Endothelial cell of umbilical vein (primary cell): ENCODE measurements at regions not wholly inside any gene's neighbourhood (a gene's known extent, or its start where the extent isn't known, plus 50 kb on each side); places are given as distances from the start of the nearest gene placed in this dataset.

ENCODE experiments used
- CTCF ChIP-seq, 2 donors: IDR thresholded peaks; 1 replicate in 1 of 2; 2 replicates in 1 of 2; pipeline ENCODE4 v1.5.1; 2011; ENCODE audit warnings: low read length in 2 of 2, mild to moderate bottlenecking in 2 of 2, moderate library complexity in 2 of 2, control low read depth in 1 of 2, inconsistent platforms in 1 of 2, low read depth in 1 of 2; ENCODE audit not compliant: insufficient read depth in 1 of 2; ENCODE audit errors: extremely low read depth in 1 of 2
- JUN ChIP-seq: IDR thresholded peaks from 2 replicates; pipeline ENCODE4 v1.6.1; 2011; ENCODE audit warnings: borderline replicate concordance, low read depth; ENCODE audit not compliant: insufficient read length, insufficient read depth
- POLR2A ChIP-seq: IDR thresholded peaks from 2 replicates; pipeline ENCODE4 v1.6.1; 2012; ENCODE audit warnings: low read depth, mild to moderate bottlenecking, control low read depth, low read length
- POLR2AphosphoS5 ChIP-seq: IDR thresholded peaks from 2 replicates; pipeline ENCODE4 v1.6.1; 2012; ENCODE audit warnings: low read depth, mild to moderate bottlenecking, control low read depth, low read length, moderate library complexity; ENCODE audit not compliant: insufficient read depth

- TF ChIP-seq CTCF (IDR thresholded peaks at IDR 0.05; ENCODE audit: extremely low read depth in 1 of 2, insufficient read depth in 1 of 2, low read depth in 1 of 2, low read length in 2 of 2) (no peak), POLR2A (no peak), POLR2AphosphoS5 (no peak), JUN (no peak)
Measured at GRCh38 chr10:43727935-43728334, 79.3 kb upstream of the ZNF32 start.
